H4 (cell line): ENCODE measurements at regions not wholly inside any gene's neighbourhood (a gene's known extent, or its start where the extent isn't known, plus 50 kb on each side); places are given as distances from the start of the nearest gene placed in this dataset.
A peak's percentile ranks its signal among the peaks of the same experiment; 100 is the strongest.

Experiments
- DNase-seq: peaks from one replicate; pipeline ENCODE4 v3.0.0-alpha.2; 2015; ENCODE audit warnings: low spot score

DNA sequence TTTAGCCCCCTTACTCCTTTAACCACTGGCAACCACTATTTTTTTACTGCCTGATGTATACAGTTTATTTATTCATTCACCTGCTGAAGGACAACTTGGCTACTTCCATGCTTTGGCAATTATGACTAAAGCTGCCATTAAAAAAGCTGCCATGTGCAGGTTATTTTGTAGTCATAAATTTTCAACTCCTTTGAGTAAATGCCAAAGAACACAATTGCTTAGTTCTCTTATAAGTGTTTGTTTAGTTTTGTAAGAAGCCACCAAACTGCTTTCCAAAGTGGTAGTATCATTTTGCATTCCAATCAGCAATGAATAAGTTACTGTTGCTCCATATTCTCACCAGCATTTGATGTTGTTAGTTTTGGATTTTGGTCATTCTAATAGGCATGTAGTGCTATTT is 1831.8 kb downstream of the PCDH7 start:
- DNase-seq: peak; percentile 21

DNA sequence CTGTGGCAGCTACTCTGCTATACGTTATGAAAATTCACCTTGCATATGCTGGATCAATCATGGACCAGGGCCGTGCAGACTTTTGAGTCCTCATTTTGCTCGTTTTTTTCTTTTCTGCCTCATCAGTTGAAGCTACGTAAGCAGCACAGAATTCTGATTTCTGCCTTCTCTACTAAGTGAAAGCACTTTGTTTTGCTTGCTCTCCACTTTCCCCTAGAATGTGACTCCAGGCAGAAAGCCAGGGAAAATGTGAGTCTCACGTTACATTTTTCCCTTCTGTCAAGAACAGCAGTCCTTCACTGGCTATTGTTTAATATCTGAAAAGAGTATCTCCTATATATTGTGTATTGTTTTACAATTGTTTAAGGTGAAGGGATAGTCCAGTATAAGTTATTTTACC is 1840.1 kb downstream of the PCDH7 start:
- peak; percentile 66 for DNase-seq

DNA sequence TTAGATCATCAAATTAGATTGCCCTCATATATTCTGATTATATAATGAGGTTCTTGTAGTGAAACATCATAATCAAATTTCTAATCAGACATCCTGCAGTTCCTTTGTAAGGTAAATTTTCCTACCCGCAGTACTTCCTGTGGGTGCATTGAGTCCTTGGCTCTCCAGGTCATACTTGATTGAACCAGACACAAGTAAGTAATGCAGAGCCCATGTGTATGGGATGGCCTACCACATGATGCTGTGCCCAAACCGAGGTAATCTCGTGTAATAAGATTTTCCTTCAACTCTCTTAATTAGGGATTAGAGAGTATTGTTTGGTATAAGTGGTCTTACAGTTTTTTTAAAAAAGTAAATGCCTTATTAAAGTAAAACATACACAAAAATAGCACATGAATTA is 1841.8 kb downstream of the PCDH7 start:
- DNase-seq: no peak

DNA sequence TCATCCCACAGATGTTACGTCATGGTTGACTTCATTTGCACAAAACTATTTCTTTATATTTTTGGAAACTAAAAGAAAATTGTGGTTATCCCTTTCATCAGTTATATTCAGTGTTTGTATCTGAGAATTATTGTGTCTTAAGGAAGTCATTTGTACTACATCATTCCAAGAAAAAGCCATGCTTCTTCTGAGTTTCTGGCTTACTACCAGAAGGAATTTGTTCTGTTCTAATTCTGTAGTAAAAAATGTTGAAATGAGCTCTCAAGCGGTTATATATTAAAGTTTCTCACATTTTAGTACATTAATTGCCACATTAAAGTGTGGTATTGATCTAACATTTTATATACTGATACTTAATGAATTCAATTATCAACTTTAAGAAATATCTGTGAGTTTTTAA is 1844.5 kb downstream of the PCDH7 start:
- no peak for DNase-seq

DNA sequence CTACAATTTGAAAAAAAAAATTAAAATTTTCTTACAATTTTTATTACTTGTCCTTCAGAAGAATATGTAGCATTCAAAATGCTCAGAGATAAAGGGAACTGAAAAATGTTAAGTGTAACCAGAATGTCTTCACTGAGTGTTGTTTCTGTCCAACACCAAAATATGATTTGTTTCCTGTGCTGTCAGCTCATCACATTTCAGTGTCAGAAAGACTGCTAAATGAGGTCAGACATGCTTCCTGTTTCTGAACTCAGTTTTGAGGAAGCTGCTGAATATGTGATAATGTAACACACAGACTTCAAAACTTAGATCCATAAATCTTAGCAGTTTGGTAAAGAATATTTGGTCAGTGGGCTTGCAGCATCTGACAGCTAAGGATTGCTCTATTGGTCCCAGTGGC is 1849.7 kb downstream of the PCDH7 start:
- no peak for DNase-seq

DNA sequence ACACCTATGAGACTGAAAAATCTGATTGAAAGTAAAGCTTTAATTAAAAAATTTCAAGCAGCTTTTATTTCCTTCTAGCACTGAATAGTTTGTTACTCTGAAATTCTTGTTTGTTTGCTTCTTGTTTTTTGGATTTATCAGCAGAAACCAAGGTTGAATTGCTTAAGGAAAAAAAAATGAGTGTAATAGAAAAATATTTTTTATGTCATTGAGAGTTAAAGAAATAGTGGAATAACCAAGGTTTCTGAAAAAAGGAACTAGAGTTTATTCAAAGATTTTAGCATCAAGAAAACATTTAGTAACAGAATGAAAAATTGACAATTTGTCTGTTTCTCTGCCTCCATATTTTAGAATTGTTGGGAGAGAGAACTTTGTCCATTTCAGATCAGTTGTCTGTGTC is 1852.2 kb downstream of the PCDH7 start:
- no peak for DNase-seq

DNA sequence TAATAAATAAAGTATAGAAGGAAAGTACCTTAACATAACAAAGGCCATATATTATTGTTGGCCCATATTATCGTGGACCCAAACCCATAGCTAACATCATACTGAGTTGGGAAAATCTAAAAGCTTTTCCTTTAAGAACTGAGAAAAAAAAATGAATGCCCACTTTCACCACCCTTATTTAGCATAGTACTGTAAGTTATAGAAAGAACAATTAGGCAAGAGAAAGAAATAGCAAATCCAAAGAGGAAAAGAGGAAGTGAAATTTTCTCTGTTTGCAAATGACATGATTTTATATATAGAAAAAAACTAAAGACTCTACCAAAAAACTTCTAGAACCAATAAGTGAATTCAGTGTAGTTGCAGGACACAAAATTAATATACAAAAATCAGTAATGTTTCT is 1854.6 kb downstream of the PCDH7 start:
- no peak for DNase-seq

DNA sequence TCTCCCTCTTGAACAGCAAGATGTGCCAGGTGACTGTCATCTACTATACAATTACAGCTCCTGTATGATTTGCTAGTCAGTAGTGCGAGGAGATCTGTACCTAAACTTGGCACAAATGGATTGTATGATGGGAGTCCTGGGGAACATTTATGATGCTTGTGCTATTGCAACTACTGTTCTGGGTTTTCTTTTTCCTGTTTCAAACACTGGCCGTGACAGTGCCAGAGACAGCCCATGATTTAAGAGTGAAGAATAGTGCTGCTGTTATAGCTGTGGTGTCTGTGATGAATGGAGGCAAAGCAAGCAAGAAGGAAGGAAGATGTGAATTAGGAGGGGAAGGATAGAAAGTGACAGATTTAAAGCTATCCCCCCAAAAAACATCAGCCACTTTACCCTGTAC is 1868.9 kb downstream of the PCDH7 start:
- no peak for DNase-seq

DNA sequence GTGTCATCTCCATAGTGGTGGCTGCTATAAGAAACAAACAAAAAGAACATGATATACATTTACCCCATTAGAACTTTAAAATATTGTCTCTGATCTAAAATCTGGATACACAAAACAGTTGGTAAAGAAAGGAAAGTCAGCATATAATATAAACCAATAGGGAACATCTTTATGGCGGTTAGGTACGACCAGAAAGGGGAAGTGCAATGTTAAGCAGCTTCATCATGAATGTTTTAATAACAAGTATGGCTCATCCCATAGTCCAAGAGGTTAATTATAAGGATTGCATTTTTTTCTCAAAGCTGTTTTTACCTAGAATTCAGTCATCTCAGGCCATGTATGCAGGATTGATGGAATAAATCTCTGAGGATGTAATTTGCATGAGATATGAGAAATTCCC is 1869.7 kb downstream of the PCDH7 start:
- no peak for DNase-seq

DNA sequence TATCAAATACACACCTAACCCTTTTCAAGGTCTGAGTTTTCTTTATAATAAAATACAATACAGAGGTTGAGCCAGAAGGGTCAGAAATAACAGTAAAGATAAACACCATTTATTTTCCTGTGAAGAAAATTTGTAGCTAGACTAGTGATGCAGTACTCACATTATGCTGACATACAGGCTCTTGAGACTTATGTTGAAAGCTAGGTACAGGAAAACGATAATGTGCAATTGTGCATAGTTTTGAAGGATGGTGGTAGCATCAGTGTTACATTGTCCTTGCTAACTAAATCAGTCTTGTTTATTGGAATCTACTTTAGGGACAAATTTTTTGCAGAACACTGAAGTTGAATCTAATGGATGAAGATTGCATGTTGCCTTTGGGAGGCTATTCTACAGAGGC is 1877.2 kb downstream of the PCDH7 start:
- DNase-seq: no peak

DNA sequence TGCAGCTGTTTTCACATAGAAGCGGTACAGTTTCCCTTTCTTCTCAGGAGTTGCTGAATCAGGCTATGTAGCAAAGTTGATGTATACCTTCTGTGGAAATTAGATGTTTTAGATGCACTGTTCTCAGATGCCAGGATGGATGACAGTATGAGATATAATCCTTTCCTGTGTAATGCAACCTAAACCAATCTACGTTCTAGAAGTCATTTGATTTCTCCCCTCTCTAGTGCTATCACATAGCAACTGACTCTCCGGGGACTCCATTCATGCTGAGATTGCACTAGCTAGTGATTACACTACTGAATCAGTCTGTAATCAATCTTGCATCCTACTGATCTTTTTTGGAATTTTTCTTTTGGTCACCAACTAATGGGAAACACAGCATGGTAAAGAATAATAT is 1881.7 kb downstream of the PCDH7 start:
- no peak for DNase-seq

DNA sequence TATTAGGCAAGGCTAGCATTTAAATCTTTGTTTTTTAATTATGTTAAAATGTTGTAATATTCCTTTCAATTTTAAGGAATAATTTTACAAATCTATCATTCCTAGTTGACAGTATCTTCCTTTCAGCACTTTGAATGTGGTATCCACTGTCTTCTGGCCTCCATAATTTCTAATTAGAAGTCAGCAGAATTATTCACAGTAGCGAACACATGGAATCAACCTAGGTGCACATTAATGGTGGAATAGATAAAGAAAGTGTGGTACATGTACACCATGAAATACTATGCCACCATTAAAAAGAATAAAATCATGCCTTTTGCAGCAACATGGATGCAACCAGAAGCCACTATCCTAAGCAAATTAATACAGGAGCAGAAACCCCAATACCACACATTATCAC is 1887.8 kb downstream of the PCDH7 start:
- no peak for DNase-seq

DNA sequence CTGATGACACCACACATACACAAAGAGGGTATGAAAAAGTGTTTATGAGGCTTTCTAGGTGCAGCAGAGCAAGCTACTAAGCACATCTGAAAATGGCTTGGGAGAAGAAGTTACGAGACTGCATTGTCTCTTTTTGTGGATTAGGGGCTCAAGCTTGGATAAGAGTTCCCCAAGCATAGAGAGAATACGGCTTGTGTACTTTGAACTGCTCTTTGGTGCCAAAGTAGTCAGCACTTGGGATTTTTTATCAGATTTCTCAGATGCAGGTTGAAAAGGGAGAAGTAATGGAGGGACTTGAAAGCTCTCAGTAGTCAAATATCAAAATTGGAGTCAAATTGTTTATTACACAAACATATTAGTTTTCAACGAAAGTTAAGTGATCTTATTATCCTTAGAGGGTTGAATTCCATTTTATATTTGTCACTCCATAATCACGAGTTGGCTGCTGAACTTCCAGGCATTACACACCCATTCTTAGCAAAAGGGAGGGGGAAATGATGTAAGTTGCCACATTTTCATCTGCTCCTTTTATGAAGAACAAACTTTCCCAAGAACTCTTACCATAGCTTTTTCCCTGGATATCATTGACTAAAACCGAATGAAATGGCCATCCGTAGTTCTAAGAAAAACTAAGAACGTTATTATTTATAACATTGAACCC is 1904.9 kb downstream of the PCDH7 start:
- no peak for DNase-seq

DNA sequence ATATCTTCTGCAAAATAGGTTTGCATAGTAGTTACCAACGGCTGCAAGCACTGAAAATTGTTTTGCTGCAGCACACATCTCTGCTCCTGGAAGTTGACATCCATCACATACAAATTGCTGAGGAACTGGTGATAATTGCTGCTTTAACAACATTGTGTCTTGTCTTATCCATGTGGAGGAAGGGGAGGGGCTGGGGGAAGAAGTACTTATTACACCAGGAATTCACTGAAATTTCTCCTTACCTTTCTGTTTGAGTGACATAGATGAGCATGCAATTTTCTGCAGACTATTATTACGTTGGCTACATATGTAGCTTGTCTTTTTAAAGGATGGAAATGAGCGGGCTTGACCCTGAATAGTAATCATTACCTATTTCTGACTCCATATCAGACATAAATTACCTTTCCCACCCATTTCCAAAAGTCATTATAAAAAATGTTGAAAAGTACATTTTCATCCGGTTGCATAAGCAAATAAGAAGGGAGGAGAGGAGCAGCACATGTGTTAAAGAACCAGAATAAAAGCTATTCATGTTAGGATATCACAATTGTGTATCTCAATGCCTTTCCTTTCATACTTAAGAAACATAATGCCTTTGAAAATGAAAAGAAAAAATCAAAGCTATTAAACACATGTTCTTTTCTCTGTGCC is 1905.6 kb downstream of the PCDH7 start:
- DNase-seq: no peak

DNA sequence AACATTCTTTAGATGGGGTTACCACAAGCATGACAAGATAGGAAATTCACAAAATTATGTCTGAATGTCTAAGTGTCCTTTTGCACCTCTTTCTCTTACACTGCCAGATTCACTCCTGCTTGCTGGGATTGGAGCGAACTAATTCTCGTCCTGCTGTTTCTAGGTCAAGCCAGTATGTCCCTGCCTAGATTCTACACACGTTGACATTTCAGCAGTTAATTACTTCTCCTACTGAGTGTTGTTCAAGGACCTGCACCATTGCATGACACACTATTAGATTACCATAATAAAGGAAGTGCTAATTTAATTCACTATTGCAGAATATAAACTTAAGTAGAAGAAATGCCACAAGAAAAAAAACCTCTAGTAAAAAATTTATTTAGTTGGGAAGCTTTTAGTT is 1911.7 kb downstream of the PCDH7 start:
- DNase-seq: no peak

DNA sequence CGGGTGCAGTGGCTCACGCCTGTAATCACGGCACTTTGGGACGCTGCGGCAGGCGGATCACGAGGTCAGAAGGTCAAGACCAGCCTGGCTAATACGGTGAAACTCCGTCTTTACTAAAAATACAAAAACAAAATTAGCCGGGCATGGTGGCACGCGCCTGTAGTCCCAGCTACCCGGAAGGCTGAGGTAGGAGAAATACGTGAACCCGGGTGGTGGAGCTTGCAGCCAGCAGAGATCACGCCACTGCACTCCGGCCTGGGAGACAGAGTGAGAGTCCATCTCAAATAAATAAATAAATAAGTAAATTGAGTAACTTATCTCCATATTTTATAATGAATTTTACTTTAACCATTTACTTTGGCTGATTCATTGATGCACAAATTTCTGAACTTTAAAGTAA is 1913.3 kb downstream of the PCDH7 start:
- no peak for DNase-seq

DNA sequence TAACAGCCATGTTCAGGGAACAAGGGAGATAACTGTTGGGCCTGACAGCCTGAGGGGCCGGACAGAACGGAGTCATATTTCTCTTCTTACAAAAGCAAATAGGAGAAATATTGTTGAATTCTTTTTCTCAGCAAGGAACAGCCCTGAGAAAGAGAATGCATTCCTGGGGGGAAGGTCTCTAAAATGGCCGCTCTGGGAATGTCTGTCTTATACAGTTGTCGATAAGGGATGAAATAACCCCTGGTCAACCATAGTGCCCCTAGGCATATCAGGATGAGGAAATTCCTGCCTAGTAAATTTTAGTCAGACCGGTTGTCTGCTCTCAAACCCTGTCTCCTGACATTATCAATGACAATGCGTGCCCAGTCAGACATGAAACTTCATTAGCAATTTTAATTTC is 1925.5 kb downstream of the PCDH7 start:
- no peak for DNase-seq

DNA sequence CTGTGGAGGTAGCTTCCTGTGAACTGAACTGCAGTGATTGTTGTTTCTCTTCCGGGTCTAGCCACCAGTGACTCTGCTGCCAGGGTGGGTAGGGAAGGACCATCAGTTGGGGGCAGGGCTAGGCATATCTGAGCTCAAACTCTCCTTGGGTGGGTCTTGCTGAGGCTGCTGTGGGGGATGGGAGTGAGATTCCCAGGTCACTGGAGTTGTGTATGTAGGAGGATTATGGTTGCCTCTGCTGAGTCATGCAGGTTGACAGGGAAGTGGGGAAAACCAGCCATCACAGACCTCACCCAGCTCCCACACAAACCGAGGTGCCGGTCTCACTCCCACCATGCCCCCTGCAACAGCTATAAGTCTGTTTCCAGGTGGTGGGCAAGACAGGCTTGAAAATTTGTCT is 1937.8 kb downstream of the PCDH7 start:
- DNase-seq: peak; percentile 7

DNA sequence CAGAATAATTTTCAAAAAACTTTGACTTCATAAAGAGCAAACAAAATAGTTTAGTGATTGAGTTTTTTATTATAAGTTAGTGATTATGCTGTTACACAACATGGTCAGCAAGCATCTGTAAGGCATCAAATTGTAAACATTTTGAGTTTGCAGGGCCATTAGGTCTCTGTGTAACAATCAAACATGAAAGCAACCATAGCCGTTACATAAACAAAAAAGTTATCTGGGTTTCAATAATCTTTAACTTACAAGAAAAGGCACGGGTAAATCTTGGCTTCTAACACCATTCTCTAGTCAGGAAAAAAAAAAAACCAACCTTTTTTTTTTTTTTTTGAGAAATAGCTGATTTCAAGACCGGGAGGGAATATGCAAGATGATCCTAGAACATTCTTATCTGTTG is 1941.1 kb downstream of the PCDH7 start:
- DNase-seq: no peak

DNA sequence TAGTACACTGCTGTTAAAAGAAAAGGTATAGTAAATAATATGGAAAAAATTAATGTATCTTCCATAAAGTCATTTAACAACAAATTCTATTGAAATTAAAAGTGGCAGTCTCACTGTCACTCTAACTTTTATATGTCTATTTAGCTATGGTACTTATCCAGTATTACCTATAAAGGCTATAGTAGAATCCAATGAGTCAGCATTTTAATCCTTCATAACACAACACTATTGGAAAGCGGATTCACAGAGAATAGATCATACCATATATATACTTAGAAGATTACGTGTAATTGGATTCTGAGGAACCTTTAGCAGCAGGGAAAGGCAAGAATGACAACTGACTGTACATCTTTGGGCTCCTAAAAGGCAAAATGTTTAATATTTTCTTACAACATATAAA is 1942.6 kb downstream of the PCDH7 start:
- DNase-seq: no peak

DNA sequence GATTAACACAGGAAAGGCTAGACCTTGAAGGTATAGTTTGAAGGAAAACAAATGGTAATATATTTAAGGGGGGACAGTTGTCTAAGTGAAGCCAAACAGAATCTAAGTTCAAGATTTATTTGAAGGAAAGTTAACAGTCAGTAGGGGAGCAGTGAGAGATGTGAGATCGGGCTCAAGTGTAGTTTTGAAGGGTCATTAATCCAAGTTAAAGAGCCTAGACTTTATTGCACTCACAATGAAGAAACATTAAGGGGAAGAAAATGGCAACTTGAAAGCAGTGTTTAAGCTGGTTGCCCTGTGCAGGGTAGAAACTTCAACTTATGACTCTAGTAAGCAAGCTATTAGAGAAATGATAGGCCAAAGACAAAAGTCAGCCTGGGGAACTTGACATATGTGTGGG is 1952.2 kb downstream of the PCDH7 start:
- DNase-seq: no peak

DNA sequence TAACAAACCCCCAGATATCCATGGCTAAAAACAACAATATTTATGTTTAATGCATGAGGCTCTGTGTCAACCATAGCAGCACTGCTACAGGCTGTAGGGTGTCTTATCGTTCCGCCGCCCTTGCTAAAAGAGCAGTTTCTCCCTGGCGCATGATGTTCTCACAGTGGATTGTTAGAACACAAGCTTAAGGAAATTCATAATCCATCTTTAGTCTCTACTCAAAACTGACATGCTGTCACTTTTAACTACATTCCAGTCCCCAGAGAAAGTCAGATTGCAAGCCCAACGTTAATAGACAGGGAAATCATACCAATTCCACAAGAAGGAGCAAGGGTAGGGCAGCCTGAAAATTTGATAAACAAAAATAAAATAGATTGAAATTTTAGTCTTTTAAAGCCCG is 1960.8 kb downstream of the PCDH7 start:
- DNase-seq: no peak

DNA sequence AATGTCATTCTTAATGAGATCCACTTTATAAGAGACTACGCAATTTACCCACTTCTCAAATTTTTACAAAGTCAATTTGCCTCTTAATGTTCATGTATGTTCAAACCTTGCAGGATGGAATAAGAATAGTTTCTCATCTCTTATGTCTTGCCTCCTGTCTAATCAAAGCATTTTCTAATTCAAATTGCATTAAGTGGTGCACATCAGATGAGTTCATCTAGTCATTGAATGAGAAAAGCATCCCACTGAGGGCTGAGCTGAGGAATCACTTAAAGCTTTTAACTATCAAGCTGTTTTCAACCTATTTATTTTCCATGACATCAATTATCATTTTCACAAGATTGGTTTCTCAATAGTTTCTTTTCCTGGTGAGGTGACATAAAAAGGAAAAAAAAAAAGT is 1964.0 kb downstream of the PCDH7 start:
- DNase-seq: no peak

DNA sequence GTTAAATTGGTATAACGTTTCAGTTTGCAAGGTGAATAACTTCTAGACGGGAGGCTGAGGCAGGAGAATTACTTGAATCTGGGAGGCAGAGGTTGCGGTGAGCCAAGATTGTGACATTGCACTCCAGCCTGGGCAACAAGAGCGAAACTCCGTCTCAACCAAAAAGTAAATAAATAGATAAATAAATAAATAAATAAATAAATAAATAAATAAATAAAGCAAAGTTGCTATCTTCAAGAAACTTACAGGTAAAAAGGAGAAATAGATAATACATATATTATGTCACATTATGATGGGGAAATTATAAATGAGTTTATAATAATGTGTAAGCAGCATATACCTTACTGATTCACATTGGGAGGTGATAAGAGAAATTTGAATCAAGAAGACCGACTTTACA is 1966.0 kb downstream of the PCDH7 start:
- DNase-seq: no peak
